ENCODE measurements at regions not wholly inside any gene's neighbourhood (a gene's known extent, or its start where the extent isn't known, plus 50 kb on each side); places are given as distances from the start of the nearest gene placed in this dataset.
"Not testable (repeated sequence)": the region's sequence is repeated elsewhere in the genome, so short reads cannot be mapped to it uniquely, and the experiment has no call there.

DNA sequence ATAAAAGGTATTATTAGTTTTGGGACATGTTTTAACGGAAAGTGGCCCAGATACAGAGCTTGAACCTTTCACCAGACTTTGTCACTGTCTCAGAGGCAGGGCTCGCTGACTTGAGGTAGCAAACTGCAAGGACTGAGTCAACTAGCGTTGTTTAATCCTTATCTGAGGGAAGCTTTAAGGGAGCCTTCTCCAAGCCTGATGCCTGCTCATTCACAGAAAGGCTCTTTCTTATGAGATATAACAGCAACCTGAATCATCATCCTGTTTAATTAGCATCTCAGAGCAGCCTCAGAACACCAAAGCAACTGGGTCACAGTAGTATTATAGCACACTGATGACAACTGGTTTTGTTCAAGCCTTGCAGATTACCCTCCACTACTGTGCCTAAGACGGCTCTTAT, 54.2 kb upstream of the CYP2D6 start:
- no peak for DNase-seq (ENCODE audit: low read depth, low spot score)
- H3K4me3 ChIP-seq (ENCODE audit: low read length) = no peak overlapping the region

GRCh38 chr22:42183461-42184059, 53.0 kb upstream of the CYP2D6 start:
- not testable (repeated sequence) for DNase-seq (ENCODE audit: low read depth, low spot score); H3K4me3 ChIP-seq (ENCODE audit: low read length)

DNA sequence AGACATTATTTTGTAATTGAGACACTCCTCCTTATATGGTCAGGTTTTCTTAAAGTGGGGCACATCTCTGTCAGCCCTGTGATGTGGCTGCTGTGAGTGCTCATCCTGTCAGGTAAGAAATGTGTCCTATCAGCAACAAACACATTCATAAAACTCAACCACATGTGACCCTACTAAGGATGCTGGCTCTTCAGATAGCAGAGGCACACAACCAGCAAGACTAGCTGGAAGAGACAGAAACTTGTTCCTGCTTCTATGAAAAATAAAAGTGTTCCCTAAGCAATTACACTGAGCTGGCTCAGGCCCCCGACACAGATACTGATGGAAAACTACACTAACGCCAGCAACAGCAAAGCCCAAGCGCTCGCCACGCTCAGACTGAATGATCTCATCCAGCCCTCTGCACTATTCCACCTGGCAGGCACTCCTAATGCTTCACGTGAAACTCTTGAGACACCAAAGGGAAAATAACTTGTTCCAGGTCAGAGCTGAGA, 49.8 kb upstream of the CYP2D6 start:
- DNase-seq (ENCODE audit: low read depth, low spot score) = peak; percentile 97
- peak overlapping the region; percentile 33 for H3K4me3 ChIP-seq (ENCODE audit: low read length)
